ENCODE measurements at regions not wholly inside any gene's neighbourhood (a gene's known extent, or its start where the extent isn't known, plus 50 kb on each side); places are given as distances from the start of the nearest gene placed in this dataset.

GRCh38 chr4:151888367-151888866 lies 127.6 kb upstream of the GATB start:
- DNase-seq = no peak
- intact Hi-C loops (cut with DNase I; ENCODE audit: low total_unique reads) = no loop called here
- Histone ChIP-seq H3K4me3 (no peak overlapping the region), H3K36me3 (no peaks in the 10 kb centered on the region), H3K4me1 (peaks cover 0 to 19% (median 0%) of the 10 kb centered on the region in 6 donors), H3K27me3 (replicated peaks in 1 of 7) (no peaks in the 10 kb centered on the region), H3K27ac (no peak overlapping the region), H3K9me3 (peaks cover 0 to 6% (median 0%) of the 10 kb centered on the region in 8 donors)
- TF ChIP-seq POLR2A (IDR thresholded peaks at IDR 0.05) = no peak
- no peak for TF ChIP-seq CTCF (IDR thresholded peaks at IDR 0.05 in 8 of 11, conservative IDR thresholded peaks at IDR 0.05 in 3 of 11)
- no peak for TF ChIP-seq POLR2AphosphoS5 (IDR thresholded peaks at IDR 0.05)
- WGBS, 5 donors = 70 to 83% (median 74%) methylated on average over 6 of the region's 6 CpGs

GRCh38 chr4:151887816-151888180 lies 127.0 kb upstream of the GATB start:
- no peak for DNase-seq
- 73 to 82% (median 81%) methylated on average over 3 of the region's 3 CpGs for WGBS, 5 donors
- no peak overlapping the region for H3K4me3 ChIP-seq

GRCh38 chr4:151887031-151887815 lies 126.4 kb upstream of the GATB start:
- Histone ChIP-seq H3K9me3 (peaks cover 0 to 6% (median 0%) of the 10 kb centered on the region in 8 donors), H3K4me1 (peaks cover 0 to 19% (median 0%) of the 10 kb centered on the region in 6 donors), H3K4me3 (no peak overlapping the region), H3K27ac (no peak overlapping the region), H3K36me3 (no peaks in the 10 kb centered on the region), H3K27me3 (replicated peaks in 1 of 7) (no peaks in the 10 kb centered on the region)
- TF ChIP-seq POLR2A (IDR thresholded peaks at IDR 0.05) (no peak), POLR2AphosphoS5 (IDR thresholded peaks at IDR 0.05) (no peak), CTCF (IDR thresholded peaks at IDR 0.05 in 8 of 11, conservative IDR thresholded peaks at IDR 0.05 in 3 of 11) (no peak)
- intact Hi-C loops (cut with DNase I; ENCODE audit: low total_unique reads) = no loop called here
- DNase-seq = no peak
- 59 to 67% (median 65%) methylated on average over 9 of the region's 9 CpGs for WGBS, 5 donors

More at GRCh38 chr4:151887816-151888180, 127.0 kb upstream of the GATB start:
- TF ChIP-seq POLR2A (IDR thresholded peaks at IDR 0.05) = no peak
- no peak overlapping the region for H3K27ac ChIP-seq
- H3K4me1 ChIP-seq = peaks cover 0 to 19% (median 0%) of the 10 kb centered on the region in 6 donors
- H3K36me3 ChIP-seq = no peaks in the 10 kb centered on the region
- intact Hi-C loops (cut with DNase I; ENCODE audit: low total_unique reads) = no loop called here
- H3K9me3 ChIP-seq = peaks cover 0 to 6% (median 0%) of the 10 kb centered on the region in 8 donors
- no peaks in the 10 kb centered on the region for H3K27me3 ChIP-seq (replicated peaks in 1 of 7)

GRCh38 chr4:151885123-151885522 lies 124.3 kb upstream of the GATB start:
- DNase-seq = no peak

More at GRCh38 chr4:151885123-151885522, 124.3 kb upstream of the GATB start:
- Histone ChIP-seq H3K4me3 (no peak overlapping the region), H3K27ac (no peak overlapping the region), H3K36me3 (no peaks in the 10 kb centered on the region), H3K4me1 (peaks cover 0 to 19% (median 0%) of the 10 kb centered on the region in 6 donors), H3K9me3 (peaks cover 0 to 6% (median 0%) of the 10 kb centered on the region in 8 donors), H3K27me3 (replicated peaks in 1 of 7) (no peaks in the 10 kb centered on the region)
- 90 to 98% (median 93%) methylated on average over 5 of the region's 5 CpGs for WGBS, 5 donors
- no peak for TF ChIP-seq CTCF (IDR thresholded peaks at IDR 0.05 in 8 of 11, conservative IDR thresholded peaks at IDR 0.05 in 3 of 11)
- no peak for TF ChIP-seq POLR2AphosphoS5 (IDR thresholded peaks at IDR 0.05)
- no peak for TF ChIP-seq POLR2A (IDR thresholded peaks at IDR 0.05)
- intact Hi-C loops (cut with DNase I; ENCODE audit: low total_unique reads) = no loop called here
